ENCODE measurements at regions not wholly inside any gene's neighbourhood (a gene's known extent, or its start where the extent isn't known, plus 50 kb on each side); places are given as distances from the start of the nearest gene placed in this dataset.

DNA sequence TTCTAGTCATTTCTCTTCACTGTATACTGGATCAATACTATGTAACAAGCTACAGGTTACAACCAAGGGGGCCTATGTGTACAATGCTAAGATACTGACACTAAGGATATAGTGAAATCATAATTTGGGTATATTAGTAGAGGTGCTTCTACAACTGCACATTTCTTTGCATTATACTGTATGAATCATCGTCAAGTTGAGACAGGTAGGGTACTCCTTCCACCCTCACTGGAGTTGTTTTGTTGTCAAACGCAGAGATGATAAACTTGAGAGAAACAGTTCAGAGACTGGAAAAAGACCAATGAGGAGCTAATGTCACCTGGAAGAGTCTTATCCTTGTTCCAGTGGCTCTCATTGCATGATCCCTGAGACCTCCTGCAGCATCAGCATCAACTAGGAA, 208.2 kb upstream of the PRPS1L1 start:
- TF ChIP-seq, protein P1, sequence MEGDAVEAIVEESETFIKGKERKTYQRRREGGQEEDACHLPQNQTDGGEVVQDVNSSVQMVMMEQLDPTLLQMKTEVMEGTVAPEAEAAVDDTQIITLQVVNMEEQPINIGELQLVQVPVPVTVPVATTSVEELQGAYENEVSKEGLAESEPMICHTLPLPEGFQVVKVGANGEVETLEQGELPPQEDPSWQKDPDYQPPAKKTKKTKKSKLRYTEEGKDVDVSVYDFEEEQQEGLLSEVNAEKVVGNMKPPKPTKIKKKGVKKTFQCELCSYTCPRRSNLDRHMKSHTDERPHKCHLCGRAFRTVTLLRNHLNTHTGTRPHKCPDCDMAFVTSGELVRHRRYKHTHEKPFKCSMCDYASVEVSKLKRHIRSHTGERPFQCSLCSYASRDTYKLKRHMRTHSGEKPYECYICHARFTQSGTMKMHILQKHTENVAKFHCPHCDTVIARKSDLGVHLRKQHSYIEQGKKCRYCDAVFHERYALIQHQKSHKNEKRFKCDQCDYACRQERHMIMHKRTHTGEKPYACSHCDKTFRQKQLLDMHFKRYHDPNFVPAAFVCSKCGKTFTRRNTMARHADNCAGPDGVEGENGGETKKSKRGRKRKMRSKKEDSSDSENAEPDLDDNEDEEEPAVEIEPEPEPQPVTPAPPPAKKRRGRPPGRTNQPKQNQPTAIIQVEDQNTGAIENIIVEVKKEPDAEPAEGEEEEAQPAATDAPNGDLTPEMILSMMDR (conservative IDR thresholded peaks at IDR 0.05; ENCODE audit: control insufficient read depth, insufficient read depth, low read depth, low read length), result no peak
- no peak overlapping the region for H3K4me3 ChIP-seq (ENCODE audit: control insufficient read depth, low read depth, low read length)
- no peak for DNase-seq (ENCODE audit: low read depth)

DNA sequence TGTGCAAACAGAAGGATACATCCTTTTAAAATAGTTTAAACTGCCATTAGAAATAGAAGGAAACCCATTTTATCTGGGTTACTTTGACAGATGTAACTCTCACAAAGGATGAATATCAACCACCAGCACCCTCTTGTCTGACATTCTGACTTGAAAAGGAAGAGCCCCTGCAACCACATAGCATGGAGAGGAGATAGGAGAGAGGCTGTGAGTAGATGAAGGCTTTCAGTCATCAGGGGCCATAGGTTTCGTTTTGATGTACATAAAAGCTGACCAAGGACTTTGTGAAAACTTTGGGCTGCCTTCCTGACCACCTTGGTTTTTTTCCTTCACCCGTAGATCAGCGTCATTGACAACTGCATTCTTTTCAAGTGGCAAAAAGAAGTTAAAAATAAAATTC, 211.6 kb upstream of the PRPS1L1 start:
- TF ChIP-seq, protein P1 (conservative IDR thresholded peaks at IDR 0.05; ENCODE audit: control insufficient read depth, insufficient read depth, low read depth, low read length), result no peak
- H3K4me3 ChIP-seq (ENCODE audit: control insufficient read depth, low read depth, low read length), result no peak overlapping the region
- no peak for DNase-seq (ENCODE audit: low read depth)

DNA sequence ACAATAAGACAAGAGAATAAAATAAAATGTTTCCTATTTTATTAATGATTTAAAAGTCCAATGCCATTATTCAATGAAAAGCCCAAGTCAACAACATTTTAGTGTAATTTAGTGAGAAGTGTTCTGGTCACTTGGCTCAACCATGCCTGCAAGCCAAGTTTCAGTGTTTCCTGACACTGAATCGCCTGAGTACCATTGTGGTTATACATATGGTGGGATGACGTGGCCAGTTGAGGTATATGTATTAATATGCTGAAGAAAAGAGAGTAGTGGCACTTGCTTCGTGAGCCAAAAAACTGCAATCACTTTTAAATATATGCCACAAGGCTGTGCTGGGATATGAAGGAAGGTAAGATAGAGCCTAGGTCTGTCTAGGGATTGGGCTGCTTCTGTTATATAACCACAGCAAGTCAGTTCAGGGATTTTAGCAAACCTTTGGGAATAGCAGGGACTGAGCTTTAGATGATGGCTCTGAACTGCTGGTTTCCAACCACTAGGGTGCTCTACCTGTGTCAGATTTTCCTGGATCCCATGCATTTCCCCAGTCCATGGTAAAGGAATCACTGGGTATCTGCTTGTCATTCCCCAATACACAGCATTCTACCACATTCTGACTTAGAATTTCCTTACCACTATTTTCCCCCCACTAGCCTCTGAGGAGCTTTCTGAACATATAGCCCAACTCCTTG, 214.0 kb upstream of the PRPS1L1 start:
- TF ChIP-seq, protein P1 (conservative IDR thresholded peaks at IDR 0.05; ENCODE audit: control insufficient read depth, insufficient read depth, low read depth, low read length), result no peak
- no peak overlapping the region for H3K4me3 ChIP-seq (ENCODE audit: control insufficient read depth, low read depth, low read length)
- no peak for DNase-seq (ENCODE audit: low read depth)

DNA sequence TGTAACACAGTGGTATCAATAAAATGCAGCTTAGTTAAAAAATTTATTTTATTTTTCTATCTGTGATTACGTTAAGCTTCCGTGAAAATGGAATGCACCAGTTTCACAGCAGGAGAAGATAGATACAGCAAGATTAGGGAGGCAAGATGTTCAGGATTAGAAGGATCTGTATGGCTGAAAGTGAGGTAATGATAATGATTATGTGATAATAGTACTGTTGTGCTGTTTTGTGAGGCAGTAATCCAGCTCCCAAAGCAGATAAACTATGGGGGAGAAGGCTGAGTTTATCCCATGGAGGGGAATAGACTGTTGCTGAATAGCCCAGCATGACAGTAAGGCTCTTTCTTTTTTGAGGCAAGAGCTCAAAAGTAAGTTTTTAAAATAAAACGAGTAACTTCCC, 216.1 kb upstream of the PRPS1L1 start:
- TF ChIP-seq, protein P1 (conservative IDR thresholded peaks at IDR 0.05; ENCODE audit: control insufficient read depth, insufficient read depth, low read depth, low read length), result no peak
- no peak for DNase-seq (ENCODE audit: low read depth)
- H3K4me3 ChIP-seq (ENCODE audit: control insufficient read depth, low read depth, low read length), result no peak overlapping the region

DNA sequence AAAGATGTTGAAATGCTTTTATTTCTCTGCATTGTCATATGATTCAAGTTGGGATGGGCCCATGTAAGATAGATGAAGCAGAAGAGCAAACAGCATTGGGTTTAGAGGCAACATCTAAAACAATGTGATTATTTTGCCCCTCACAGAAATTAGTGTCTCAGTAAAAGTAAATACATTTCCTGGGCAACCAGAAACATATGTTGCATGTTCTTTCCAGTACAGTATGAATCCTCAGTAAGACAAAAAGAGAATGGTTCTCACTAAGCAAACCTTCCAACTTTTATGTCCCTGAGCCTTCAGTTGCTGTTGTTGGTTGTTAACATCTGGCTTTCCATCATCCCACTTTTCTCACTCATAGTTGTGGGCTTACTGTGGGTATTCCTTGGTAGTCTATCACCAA, 222.5 kb upstream of the PRPS1L1 start:
- no peak for DNase-seq (ENCODE audit: low read depth)
- no peak overlapping the region for H3K4me3 ChIP-seq (ENCODE audit: control insufficient read depth, low read depth, low read length)
- TF ChIP-seq, protein P1 (conservative IDR thresholded peaks at IDR 0.05; ENCODE audit: control insufficient read depth, insufficient read depth, low read depth, low read length), result no peak

DNA sequence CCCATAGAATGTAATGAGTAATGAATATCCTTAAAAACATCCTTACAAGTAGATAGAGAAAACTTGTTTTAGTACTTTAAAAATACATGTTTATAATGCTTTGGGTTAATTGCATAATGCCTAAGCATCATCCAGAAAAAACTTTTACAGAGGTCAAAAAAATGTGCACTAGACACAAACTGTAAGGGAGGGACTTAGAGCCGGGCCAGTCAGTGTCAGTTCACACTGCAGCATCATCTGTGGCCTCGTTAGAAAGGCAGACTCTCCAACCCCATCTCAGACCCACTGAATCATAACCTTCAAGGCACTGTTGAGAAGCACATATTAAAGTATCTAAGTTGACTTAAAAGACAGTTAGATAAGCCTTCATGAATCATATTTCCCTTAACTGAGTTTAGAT, 230.1 kb upstream of the PRPS1L1 start:
- TF ChIP-seq, protein P1 (conservative IDR thresholded peaks at IDR 0.05; ENCODE audit: control insufficient read depth, insufficient read depth, low read depth, low read length), result no peak
- DNase-seq (ENCODE audit: low read depth), result peak; percentile 16
- no peak overlapping the region for H3K4me3 ChIP-seq (ENCODE audit: control insufficient read depth, low read depth, low read length)

DNA sequence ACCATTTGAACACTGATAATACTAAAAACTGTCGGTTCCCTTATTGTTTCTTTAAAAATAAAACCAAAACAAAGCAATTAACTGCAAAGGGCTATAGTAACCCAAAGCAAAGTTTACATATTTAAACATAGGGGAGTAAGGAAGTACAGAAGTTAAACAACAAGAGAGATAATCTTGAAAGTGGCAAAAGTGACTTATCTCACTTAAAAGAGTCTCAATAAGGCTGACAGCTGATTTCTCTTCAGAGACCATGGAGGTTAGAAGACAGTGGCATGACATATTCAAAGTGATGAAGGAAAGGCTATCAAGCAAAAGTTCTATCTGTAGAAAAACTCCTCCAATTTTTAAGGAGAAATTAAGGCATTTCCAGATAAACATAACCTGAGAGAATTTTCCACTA, 233.5 kb upstream of the HDAC9 start:
- TF ChIP-seq, protein P1 (conservative IDR thresholded peaks at IDR 0.05; ENCODE audit: control insufficient read depth, insufficient read depth, low read depth, low read length), result no peak
- DNase-seq (ENCODE audit: low read depth), result peak; percentile 6
- no peak overlapping the region for H3K4me3 ChIP-seq (ENCODE audit: control insufficient read depth, low read depth, low read length)

Measured in fibroblast of mammary gland (primary cell).